Esophagus (tissue), 2 donors: ENCODE measurements at regions not wholly inside any gene's neighbourhood (a gene's known extent, or its start where the extent isn't known, plus 50 kb on each side); places are given as distances from the start of the nearest gene placed in this dataset.

Experiments
- H3K27ac ChIP-seq, 2 donors: one replicate each; pipeline ENCODE4 v1.5.1; 2013; ENCODE audit warnings: low read depth in 2 of 2, mild to moderate bottlenecking in 2 of 2, inconsistent platforms in 1 of 2, low read length in 1 of 2, moderate library complexity in 1 of 2
- H3K27me3 ChIP-seq, 2 donors: one replicate each; pipeline ENCODE4 v1.6.1; 2013; ENCODE audit warnings: low read length in 2 of 2, control low read depth in 1 of 2, mild to moderate bottlenecking in 1 of 2; ENCODE audit not compliant: insufficient read depth in 2 of 2, control insufficient read depth in 1 of 2
- H3K36me3 ChIP-seq, 2 donors: one replicate each; pipeline ENCODE4 v1.6.1; 2013; ENCODE audit warnings: low read length in 1 of 2; ENCODE audit not compliant: control insufficient read depth in 2 of 2, insufficient read depth in 2 of 2
- H3K4me1 ChIP-seq, 2 donors: one replicate each; pipeline ENCODE4 v1.6.1; 2013; ENCODE audit warnings: low read length in 1 of 2; ENCODE audit not compliant: control insufficient read depth in 2 of 2, insufficient read depth in 2 of 2
- H3K4me3 ChIP-seq, 2 donors: one replicate each; pipeline ENCODE4 v1.5.1; 2013; ENCODE audit warnings: low read length in 2 of 2, mild to moderate bottlenecking in 2 of 2, low read depth in 1 of 2, moderate library complexity in 1 of 2
- H3K9me3 ChIP-seq, 2 donors: one replicate each; pipeline ENCODE4 v1.6.1; 2013; ENCODE audit warnings: mild to moderate bottlenecking in 2 of 2, low read depth in 1 of 2, low read length in 1 of 2, moderate library complexity in 1 of 2; ENCODE audit not compliant: control insufficient read depth in 2 of 2, insufficient read depth in 1 of 2
- WGBS, 2 donors: extraction: QIAGEN DNeasy Blood & Tissue Kit; methylation state at CpG; one replicate each; pipeline ENCODE4 v1.1.7; 2013; 5-methylcytosine and 5-hydroxymethylcytosine counted together
- donor health status: healthy with polysubstance abuse.
- donor health status: Bipolar disorder and iron deficiency.

- WGBS, 2 donors = 87 to 95% methylated on average over 2 of the region's 2 CpGs
Measured at GRCh38 chr11:111153194-111153593, 92.3 kb upstream of the POU2AF2 start.

GRCh38 chr11:111148953-111149352, 96.6 kb upstream of the POU2AF2 start:
- no peak overlapping the region for H3K27ac ChIP-seq
- no peaks in the 10 kb centered on the region for H3K9me3 ChIP-seq
- no peaks in the 10 kb centered on the region for H3K4me1 ChIP-seq
- no peaks in the 10 kb centered on the region for H3K36me3 ChIP-seq
- H3K4me3 ChIP-seq = no peak overlapping the region
- no peaks in the 10 kb centered on the region for H3K27me3 ChIP-seq

More at GRCh38 chr11:111153194-111153593, 92.3 kb upstream of the POU2AF2 start:
- no peaks in the 10 kb centered on the region for H3K9me3 ChIP-seq
- no peak overlapping the region for H3K27ac ChIP-seq
- H3K4me3 ChIP-seq = no peak overlapping the region
- no peaks in the 10 kb centered on the region for H3K27me3 ChIP-seq
- no peaks in the 10 kb centered on the region for H3K4me1 ChIP-seq
- no peaks in the 10 kb centered on the region for H3K36me3 ChIP-seq

- no peaks in the 10 kb centered on the region for H3K4me1 ChIP-seq
- no peaks in the 10 kb centered on the region for H3K27me3 ChIP-seq
- no peaks in the 10 kb centered on the region for H3K36me3 ChIP-seq
- H3K27ac ChIP-seq = no peak overlapping the region
- H3K4me3 ChIP-seq = no peak overlapping the region
- 45 to 57% methylated on average over 3 of the region's 3 CpGs for WGBS, 2 donors
- H3K9me3 ChIP-seq = no peaks in the 10 kb centered on the region
Measured at GRCh38 chr11:111148121-111148520, 97.4 kb upstream of the POU2AF2 start.

GRCh38 chr11:111137846-111138245, 107.7 kb upstream of the POU2AF2 start:
- 37 to 53% methylated on average over 1 of the region's 1 CpG for WGBS, 2 donors

GRCh38 chr11:111135778-111136570, 109.6 kb upstream of the POU2AF2 start:
- Histone ChIP-seq H3K4me1 (no peaks in the 10 kb centered on the region), H3K36me3 (no peaks in the 10 kb centered on the region), H3K9me3 (peaks cover 0 to 3% of the 10 kb centered on the region in 2 donors), H3K27me3 (no peaks in the 10 kb centered on the region), H3K4me3 (no peak overlapping the region), H3K27ac (no peak overlapping the region)
- WGBS, 2 donors = 82 to 84% methylated on average over 11 of the region's 11 CpGs

More at GRCh38 chr11:111137846-111138245, 107.7 kb upstream of the POU2AF2 start:
- Histone ChIP-seq H3K4me3 (no peak overlapping the region), H3K27ac (no peak overlapping the region), H3K4me1 (no peaks in the 10 kb centered on the region), H3K27me3 (no peaks in the 10 kb centered on the region), H3K36me3 (no peaks in the 10 kb centered on the region), H3K9me3 (peaks cover 0 to 3% of the 10 kb centered on the region in 2 donors)

GRCh38 chr11:111135101-111135500, 110.4 kb upstream of the POU2AF2 start:
- WGBS, 2 donors = 90 to 93% methylated on average over 2 of the region's 2 CpGs

GRCh38 chr11:111128076-111128870, 117.3 kb upstream of the POU2AF2 start:
- H3K27ac ChIP-seq = no peak overlapping the region
- H3K27me3 ChIP-seq = no peaks in the 10 kb centered on the region
- 62 to 78% methylated on average over 3 of the region's 3 CpGs for WGBS, 2 donors
- H3K4me1 ChIP-seq = no peaks in the 10 kb centered on the region
- H3K4me3 ChIP-seq = no peak overlapping the region
- H3K9me3 ChIP-seq = no peaks in the 10 kb centered on the region
- no peaks in the 10 kb centered on the region for H3K36me3 ChIP-seq

More at GRCh38 chr11:111135101-111135500, 110.4 kb upstream of the POU2AF2 start:
- H3K27me3 ChIP-seq = no peaks in the 10 kb centered on the region
- H3K27ac ChIP-seq = no peak overlapping the region
- H3K4me1 ChIP-seq = no peaks in the 10 kb centered on the region
- H3K36me3 ChIP-seq = no peaks in the 10 kb centered on the region
- no peak overlapping the region for H3K4me3 ChIP-seq
- peaks cover 0 to 3% of the 10 kb centered on the region in 2 donors for H3K9me3 ChIP-seq

GRCh38 chr11:111124724-111125123, 120.8 kb upstream of the POU2AF2 start:
- no peak overlapping the region for H3K4me3 ChIP-seq
- H3K9me3 ChIP-seq = no peaks in the 10 kb centered on the region
- no peaks in the 10 kb centered on the region for H3K27me3 ChIP-seq
- H3K4me1 ChIP-seq = no peaks in the 10 kb centered on the region
- no peaks in the 10 kb centered on the region for H3K36me3 ChIP-seq
- 56 to 68% methylated on average over 1 of the region's 1 CpG for WGBS, 2 donors
- no peak overlapping the region for H3K27ac ChIP-seq

- Histone ChIP-seq H3K4me3 (no peak overlapping the region), H3K36me3 (no peaks in the 10 kb centered on the region), H3K9me3 (no peaks in the 10 kb centered on the region), H3K4me1 (no peaks in the 10 kb centered on the region), H3K27ac (peak overlapping the region; percentile 62 to 76), H3K27me3 (no peaks in the 10 kb centered on the region)
- 21 to 39% methylated on average over 1 of the region's 1 CpG for WGBS, 2 donors
Measured at GRCh38 chr11:111123463-111124398, 121.8 kb upstream of the POU2AF2 start.
